ENCODE measurements at regions not wholly inside any gene's neighbourhood (a gene's known extent, or its start where the extent isn't known, plus 50 kb on each side); places are given as distances from the start of the nearest gene placed in this dataset.

DNA sequence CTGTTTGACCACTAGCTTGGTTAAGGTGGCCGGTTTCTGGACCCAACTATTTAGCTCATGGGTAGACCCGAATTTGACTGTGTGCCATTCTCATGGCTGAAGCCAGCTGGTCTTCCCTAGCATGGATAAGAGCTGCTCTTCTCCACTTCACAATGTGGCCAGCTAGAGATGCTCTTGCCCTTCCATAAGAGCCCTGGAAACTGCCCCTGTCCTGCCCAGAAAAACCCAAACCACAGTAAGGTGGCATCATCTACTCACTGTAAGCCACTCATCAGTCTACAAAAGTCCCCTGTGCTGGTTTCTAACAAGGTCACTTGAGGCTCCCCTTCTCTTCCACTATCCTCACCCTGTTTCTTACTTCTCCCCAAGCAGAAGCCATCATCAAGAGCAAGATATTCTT is 165.1 kb downstream of the HS3ST2 start:
- TF ChIP-seq CTCF (IDR thresholded peaks at IDR 0.05; ENCODE audit: low read length, missing control alignments) = no peak
- H3K4me3 ChIP-seq (replicated peaks; ENCODE audit: low read depth, low read length) = no peak overlapping the region
- DNase-seq (ENCODE audit: low read depth) = no peak

GRCh38 chr16:22977294-22977697 is 163.3 kb downstream of the HS3ST2 start:
- H3K4me3 ChIP-seq (replicated peaks; ENCODE audit: low read depth, low read length) = no peak overlapping the region
- TF ChIP-seq CTCF (IDR thresholded peaks at IDR 0.05; ENCODE audit: low read length, missing control alignments) = peak; percentile 7
- DNase-seq (ENCODE audit: low read depth) = no peak

DNA sequence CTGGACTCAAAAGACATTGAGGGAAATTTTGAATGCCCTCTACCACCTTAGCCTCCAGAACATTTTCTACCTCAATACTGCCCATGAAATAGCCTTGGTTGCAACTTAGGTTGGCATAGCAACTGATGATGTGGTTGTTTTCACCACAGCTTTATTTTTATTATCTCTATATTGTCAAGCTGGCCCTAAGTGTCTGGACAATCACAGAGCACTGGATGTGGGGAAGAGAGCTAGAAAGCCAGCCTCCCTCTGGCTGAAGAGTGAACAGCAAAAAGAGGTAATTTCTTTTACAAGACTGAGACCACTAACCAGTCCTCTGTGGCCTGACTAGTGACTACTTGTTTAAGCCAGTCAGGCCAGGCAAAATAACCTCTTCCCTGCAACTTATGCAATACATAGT is 159.6 kb downstream of the HS3ST2 start:
- no peak for DNase-seq (ENCODE audit: low read depth)
- H3K4me3 ChIP-seq (replicated peaks; ENCODE audit: low read depth, low read length) = no peak overlapping the region
- TF ChIP-seq CTCF (IDR thresholded peaks at IDR 0.05; ENCODE audit: low read length, missing control alignments) = no peak

DNA sequence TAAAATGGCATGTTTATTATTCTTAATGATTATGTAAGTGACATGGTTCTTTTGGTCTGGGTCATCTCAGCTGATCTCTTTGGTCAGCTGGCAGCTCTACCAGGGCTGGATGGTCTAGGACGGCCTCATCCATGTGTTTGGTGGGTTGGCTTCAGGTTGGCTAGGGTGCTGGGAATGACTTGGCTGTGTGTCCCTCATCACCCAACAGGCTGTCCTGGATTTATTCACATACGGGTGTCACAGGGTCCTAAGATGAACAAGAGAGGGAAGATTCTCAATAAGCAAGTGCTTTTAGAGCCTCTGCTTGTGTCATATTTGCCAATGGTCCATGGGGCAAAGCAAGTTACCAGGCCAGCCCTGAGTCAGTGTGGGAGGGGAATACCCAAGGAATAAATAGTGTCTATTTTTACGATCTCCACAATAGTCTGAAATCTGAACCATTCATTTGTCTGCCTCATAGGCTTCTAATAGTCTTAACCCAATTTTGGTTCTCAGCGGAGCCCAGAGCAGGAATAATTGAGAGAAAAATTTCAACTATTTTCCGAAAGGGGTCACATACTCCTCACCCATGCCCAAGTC is 157.5 kb downstream of the HS3ST2 start:
- no peak overlapping the region for H3K4me3 ChIP-seq (replicated peaks; ENCODE audit: low read depth, low read length)
- no peak for TF ChIP-seq CTCF (IDR thresholded peaks at IDR 0.05; ENCODE audit: low read length, missing control alignments)
- no peak for DNase-seq (ENCODE audit: low read depth)

DNA sequence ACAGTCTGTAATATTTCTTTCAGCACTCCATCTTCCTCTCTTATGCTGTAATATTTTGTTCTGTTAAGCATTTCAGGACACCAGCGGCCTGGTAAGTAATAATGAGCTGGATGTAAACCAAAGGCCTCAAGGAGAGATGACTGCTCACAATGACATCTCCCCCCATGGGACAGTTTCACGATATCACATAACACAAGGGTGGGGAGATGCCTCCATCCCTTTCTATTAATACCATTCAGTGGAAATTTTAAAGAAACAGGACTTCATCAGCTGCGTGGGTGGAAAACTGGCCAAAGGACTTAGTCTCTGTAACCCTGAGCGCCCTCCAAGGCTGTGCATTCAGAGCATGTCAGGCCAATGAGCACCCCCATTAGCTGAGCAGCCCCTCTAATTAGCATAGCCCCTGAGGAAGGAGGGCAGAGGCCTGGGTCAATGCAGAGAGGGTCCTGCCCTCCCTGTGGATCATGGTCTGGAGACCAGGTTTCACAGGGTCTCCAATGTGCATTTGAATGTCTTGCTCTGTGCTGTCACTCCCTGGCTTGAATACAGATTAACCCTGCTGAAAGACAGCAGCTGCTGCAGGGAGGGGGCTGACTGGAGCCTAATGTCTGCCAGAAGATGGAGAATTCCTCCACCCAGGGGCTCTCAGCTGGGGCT is 156.4 kb downstream of the HS3ST2 start:
- H3K4me3 ChIP-seq (replicated peaks; ENCODE audit: low read depth, low read length) = no peak overlapping the region
- DNase-seq (ENCODE audit: low read depth) = no peak

DNA sequence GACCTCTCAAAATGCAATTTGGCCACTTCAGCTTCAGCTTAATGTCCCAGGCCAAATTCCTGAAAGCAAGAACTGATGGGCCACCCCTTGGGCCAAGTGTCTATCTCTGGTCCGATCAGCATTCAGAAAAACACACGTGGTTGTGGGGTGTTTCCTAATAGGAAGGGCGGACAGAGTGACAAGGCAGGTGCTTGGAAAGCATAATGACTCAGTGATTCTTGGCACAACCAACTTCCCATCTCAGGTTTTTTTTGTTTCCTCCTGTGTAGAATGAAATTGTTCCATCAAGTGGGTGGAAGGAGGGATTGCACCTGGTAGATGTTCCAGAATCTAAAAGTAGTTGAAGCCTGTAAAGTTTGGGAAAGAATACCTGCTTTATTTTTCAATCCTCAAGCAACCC is 155.6 kb downstream of the HS3ST2 start:
- no peak for DNase-seq (ENCODE audit: low read depth)
- no peak overlapping the region for H3K4me3 ChIP-seq (replicated peaks; ENCODE audit: low read depth, low read length)
- TF ChIP-seq CTCF (IDR thresholded peaks at IDR 0.05; ENCODE audit: low read length, missing control alignments) = no peak

More for the DNA sequence above, 156.4 kb downstream of the HS3ST2 start:
- TF ChIP-seq CTCF (IDR thresholded peaks at IDR 0.05; ENCODE audit: low read length, missing control alignments) = no peak

DNA sequence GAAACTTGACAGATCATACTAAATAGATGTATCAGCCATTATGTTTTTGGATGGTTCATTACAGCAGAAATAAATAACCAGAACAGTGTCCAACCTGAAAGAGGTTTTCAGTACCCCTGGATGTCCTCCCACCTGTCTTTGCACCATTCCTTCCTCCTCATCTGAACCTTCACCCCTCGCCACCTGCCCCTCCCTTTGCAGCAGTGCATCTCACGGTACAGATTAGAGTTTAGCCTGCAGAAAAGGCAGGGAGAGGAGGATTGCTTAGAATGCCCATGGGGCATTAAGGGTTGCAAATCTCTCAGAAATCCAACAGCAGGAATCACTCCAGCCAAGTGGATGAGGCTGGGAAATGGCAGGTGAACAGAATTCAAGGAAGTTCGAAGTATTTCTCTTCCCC is 155.0 kb downstream of the HS3ST2 start:
- no peak for TF ChIP-seq CTCF (IDR thresholded peaks at IDR 0.05; ENCODE audit: low read length, missing control alignments)

More for the DNA sequence above, 155.0 kb downstream of the HS3ST2 start:
- no peak for DNase-seq (ENCODE audit: low read depth)
- no peak overlapping the region for H3K4me3 ChIP-seq (replicated peaks; ENCODE audit: low read depth, low read length)

All from fibroblast of pulmonary artery (primary cell).